ENCODE measurements at regions not wholly inside any gene's neighbourhood (a gene's known extent, or its start where the extent isn't known, plus 50 kb on each side); places are given as distances from the start of the nearest gene placed in this dataset.

DNA sequence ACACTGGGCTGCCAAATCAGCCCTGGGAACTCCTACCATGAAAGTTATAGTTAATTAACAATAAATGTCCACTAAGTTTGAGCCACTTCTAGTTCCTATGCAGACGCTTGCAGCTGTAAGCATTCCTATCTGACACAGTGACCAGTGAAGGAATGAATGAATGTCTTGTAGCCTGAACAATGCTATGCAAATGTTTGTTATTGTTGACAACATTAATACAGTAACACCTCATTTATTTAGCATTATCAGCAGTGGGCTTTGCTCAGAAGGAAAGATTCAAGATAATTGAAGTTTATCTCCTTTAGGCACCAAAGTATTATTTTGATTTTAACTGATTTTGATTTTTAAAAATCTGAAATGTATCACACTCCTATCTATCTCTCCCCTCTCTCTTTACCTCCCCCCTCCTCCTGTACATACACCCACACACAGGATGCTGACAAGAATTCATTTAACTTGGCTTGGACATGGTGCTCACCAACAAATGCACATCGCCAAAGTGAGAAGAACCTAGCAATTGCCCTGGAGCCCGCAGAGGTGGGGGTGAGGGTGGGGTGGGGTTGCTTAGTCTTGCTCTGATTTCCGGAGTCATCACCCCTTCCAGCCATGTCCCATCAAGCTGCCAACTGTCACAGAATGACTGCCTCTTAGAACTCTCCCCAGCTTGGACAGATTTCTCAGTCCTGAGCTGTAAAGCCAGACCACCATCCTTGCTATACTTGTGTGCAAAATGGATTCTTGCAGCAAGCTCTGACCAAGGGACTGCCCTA is 215.3 kb upstream of the CSF3R start:
- TF ChIP-seq, protein P1, sequence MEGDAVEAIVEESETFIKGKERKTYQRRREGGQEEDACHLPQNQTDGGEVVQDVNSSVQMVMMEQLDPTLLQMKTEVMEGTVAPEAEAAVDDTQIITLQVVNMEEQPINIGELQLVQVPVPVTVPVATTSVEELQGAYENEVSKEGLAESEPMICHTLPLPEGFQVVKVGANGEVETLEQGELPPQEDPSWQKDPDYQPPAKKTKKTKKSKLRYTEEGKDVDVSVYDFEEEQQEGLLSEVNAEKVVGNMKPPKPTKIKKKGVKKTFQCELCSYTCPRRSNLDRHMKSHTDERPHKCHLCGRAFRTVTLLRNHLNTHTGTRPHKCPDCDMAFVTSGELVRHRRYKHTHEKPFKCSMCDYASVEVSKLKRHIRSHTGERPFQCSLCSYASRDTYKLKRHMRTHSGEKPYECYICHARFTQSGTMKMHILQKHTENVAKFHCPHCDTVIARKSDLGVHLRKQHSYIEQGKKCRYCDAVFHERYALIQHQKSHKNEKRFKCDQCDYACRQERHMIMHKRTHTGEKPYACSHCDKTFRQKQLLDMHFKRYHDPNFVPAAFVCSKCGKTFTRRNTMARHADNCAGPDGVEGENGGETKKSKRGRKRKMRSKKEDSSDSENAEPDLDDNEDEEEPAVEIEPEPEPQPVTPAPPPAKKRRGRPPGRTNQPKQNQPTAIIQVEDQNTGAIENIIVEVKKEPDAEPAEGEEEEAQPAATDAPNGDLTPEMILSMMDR (IDR thresholded peaks at IDR 0.05; ENCODE audit: low read depth, low read length): no peak
- TF ChIP-seq EZH2phosphoT487 (IDR thresholded peaks at IDR 0.05; ENCODE audit: low read depth): no peak
